ENCODE measurements at regions not wholly inside any gene's neighbourhood (a gene's known extent, or its start where the extent isn't known, plus 50 kb on each side); places are given as distances from the start of the nearest gene placed in this dataset.

DNA sequence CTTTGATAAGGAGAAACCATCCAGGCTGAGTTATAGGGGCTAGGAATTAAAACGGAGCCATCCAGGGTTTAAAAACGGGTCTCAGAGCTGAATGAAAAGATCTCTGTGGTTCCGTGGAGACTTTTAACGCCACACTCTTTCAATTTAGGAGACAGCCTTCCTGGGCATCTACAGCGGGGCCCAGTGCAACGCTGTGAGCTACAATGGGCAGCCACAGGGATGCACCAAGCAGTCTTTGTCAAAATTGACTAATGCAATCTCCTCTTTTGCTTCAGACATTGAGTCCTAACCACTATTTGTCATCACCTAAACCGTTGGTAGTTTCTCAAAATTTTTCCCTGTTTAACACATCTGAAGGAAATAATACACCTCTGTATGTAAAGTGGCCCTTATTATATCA, 96.6 kb upstream of the ABCA1 start:
- TF ChIP-seq CTCF (conservative IDR thresholded peaks at IDR 0.05; ENCODE audit: low read depth in 2 of 2) (no peak), CREB1 (CRISPR knock-in tag; IDR thresholded peaks at IDR 0.05; ENCODE audit: low read depth) (no peak), EZH2phosphoT487 (IDR thresholded peaks at IDR 0.05; ENCODE audit: unreplicated experiment) (no peak), EZH2 (IDR thresholded peaks at IDR 0.05; ENCODE audit: low read depth, unreplicated experiment) (no peak), POLR2AphosphoS5 (IDR thresholded peaks at IDR 0.05; ENCODE audit: low read depth) (no peak), ETS1 (IDR thresholded peaks at IDR 0.05) (no peak)
